HG03469 (cell line): ENCODE measurements at regions not wholly inside any gene's neighbourhood (a gene's known extent, or its start where the extent isn't known, plus 50 kb on each side); places are given as distances from the start of the nearest gene placed in this dataset.
"Not testable (repeated sequence)": the region's sequence is repeated elsewhere in the genome, so short reads cannot be mapped to it uniquely, and the experiment has no call there.

Source experiments
- ATAC-seq: cut with Tn5 transposase; IDR thresholded peaks from one replicate; pipeline ENCODE4 v1.9.1; 2021; ENCODE audit warnings: mild to moderate bottlenecking, moderate library complexity, moderate number of reproducible peaks; ENCODE audit not compliant: unreplicated experiment

DNA sequence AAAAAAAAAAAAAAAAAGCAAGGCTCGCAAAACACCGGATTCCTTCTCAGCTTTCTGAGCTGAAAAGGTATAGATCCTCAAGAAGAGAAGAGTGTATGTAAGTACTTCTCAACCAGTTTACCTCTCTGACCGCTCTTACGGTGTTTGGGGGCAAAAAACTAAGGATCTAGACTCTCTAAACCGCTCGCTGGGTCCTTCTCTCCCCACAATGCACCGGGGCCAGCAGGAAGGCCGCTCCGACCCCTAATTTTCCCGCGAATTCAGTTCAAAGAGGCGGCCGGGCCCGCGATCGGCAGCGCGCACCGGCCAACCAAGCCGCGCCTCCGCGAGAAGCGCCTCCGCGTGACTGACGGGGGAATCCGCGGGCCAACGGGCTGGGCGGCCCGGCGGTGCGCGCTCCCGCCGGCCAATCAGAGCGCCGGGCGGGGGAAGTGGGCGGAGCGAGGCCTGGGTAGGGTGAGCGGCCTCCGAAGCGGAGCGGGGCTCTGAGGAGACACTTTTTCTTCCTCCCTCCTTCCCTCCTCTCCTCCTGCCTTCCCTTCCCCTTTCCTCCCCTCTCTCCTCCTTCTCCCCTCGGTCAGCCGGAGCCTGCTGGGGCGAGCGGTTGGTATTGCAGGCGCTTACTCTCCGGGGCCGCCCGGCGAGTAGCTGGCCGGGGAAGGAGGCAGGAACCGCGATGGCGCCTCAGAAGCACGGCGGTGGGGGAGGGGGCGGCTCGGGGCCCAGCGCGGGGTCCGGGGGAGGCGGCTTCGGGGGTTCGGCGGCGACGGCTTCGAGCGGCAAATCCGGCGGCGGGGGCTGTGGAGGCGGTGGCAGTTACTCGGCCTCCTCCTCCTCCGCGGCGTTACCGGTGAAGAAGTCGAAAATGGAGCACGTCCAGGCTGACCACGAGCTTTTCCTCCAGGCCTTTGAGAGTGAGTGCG is 93.0 kb downstream of the CRLF3 start:
- not testable (repeated sequence) for ATAC-seq

DNA sequence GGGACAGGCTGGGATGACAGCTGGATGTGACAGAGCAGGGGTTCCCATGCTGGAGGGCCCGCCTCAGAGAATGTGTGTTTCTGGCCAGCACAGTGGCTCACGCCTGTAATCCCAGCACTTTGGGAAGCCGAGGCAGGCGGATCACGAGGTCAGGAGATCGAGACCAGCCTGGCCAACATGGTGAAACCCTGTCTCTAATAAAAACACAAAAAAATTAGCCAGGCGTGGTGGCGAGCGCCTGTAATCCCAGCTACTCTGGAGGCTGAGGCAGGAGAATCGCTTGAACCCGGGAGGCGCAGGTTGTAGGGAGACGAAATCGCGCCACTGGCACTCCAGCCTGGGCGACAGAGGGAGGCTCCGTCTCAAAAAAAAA is 93.7 kb downstream of the CRLF3 start:
- not testable (repeated sequence) for ATAC-seq

DNA sequence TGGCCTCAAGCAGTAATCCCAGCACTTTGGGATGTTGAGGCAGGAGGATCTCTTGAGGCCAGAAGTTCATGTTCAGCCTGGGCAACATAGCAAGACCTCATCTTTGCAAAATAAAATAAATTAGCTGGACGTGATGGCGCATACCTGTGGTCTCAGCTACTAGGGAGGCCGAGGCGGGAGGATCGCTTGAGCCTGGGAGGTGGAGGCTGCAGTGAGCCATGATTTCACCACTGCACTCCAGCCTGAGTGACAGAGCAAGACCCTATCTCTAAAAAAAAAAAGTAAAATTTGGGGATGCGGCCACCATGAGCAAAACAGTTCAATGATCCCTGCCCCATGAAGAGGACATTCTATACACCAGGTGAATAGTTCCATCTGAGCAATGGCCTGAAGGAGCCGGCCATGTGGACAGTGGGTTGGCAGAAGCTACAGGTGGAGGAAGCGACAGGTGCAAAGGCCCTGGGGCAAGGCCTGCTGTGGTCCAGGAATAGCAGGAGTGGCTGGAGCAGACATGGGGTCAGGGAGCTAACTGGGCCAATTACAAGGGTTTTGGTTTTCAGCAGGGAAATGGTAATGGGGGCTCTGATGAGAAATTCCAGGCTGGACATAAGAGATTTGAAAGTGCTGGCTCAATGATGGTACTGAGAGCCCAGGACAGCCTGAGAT is 94.2 kb downstream of the CRLF3 start:
- not testable (repeated sequence) for ATAC-seq

DNA sequence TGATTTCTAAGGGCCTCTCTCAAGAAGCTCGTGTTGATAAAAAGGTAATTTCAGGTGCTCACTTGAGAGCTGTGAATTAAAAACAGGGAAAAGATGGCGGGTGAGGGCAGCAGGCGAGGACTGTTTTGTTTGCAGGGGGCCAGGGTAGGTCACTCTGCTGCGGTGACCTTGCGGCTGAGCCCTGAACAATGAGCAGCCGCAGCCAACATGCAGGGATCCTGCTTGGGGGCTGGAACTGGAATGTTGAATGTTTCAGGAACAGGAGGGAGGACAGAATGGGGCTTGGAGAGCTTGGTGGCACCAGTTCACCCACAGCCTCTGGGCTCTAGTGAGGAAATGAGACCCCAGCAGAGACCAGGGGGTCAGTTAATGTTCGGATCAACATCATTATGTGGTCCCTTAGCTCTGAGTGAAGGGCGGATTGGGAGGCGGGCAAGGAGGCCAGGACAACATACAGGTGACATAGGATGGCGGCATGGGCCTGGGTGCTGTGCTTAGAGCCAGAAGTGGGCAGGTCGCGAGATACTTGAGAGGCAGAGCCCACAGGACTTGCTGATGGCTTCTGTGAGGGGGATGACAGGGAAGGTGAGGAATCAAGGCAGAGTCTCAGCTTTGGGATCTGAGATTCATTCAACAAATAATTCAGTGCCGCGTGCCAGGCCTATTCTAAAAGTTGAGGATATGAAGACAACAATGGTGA is 94.9 kb downstream of the CRLF3 start:
- ATAC-seq: not testable (repeated sequence)

DNA sequence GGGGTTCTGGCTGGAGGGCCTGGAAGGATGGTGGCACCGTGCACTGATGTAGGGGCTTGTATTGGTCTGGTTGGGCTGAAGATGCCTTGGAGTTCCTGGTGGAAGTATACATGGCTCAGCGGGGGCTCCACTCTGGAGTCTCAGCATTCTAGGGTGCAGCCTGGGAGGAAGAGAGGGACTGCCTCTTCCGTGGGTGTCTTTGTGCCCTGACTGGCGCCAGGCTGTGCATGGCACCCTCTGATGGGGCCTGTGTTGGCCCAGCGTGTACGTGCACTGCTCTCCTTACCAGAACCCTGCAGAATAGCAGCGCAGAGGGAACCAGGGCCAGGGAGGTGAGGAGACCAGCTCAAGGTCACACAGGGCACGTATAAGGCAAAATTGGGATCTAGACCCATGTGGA is 97.0 kb downstream of the CRLF3 start:
- ATAC-seq: not testable (repeated sequence)

DNA sequence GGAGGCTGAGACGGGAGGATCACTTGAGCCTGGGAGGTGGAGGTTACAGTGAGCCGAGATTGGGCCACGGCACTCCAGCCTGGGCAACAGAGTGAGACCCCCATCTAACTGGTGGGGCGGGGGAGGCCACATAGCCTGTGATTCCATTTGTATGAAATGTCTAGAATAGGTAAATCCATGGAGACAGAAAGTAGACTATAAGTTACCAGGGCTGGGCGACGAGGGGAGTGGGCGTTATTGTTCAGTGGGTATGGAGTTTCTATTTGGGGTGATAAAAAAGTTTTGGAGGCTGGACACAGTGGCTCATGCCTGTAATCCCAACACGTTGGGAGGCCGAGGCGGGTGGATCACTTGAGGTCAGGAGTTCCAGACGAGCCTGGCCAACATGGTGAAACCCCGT is 97.8 kb downstream of the CRLF3 start:
- not testable (repeated sequence) for ATAC-seq

DNA sequence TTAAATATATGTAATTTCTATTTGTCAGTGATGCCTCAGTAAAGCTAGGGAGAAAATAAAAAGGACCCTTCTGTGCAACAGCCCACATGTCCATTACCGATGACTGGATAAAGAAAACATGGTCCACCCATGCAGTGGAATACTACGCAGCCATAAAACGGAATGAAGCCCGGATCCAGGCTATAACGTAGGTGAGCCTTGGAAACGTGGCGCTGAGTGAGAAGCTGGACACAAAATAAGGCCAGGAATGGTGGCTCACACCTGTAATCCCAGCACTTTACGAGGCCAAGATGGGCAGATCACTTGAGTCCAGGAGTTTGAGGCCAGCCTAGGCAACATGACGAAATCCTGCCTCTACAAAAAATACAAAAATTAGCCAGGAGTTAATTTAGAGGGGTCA is 98.2 kb downstream of the CRLF3 start:
- ATAC-seq: not testable (repeated sequence)

DNA sequence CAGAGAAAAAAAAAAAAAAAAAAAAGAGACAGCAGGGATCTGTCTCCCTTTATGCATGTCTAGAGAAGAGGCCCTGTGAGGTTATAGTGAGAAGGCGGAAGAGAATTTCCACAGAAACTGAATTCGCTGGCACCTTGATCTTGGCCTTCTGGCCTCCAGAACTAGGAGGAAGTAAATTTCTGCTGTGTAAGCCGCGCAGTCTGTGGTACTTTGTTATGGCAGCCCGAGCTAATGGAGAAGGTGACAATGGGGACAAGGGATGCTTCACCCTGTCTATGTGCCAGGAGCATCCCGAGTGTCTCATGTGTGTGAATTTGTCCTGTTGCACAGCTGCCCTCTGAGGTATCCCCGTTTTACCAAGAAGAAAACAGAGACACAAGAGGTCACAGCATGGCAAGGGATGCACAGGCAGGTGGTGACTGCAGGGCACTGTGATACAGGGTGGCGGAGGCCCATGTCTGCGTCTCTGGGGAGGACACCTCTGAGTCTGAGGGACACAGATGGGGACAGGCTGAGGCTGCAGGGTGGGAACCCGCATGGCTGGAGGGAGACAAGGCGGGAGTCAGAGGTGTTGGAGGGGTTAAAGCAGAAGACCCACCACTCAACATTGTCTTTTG is 100.3 kb downstream of the CRLF3 start:
- not testable (repeated sequence) for ATAC-seq

DNA sequence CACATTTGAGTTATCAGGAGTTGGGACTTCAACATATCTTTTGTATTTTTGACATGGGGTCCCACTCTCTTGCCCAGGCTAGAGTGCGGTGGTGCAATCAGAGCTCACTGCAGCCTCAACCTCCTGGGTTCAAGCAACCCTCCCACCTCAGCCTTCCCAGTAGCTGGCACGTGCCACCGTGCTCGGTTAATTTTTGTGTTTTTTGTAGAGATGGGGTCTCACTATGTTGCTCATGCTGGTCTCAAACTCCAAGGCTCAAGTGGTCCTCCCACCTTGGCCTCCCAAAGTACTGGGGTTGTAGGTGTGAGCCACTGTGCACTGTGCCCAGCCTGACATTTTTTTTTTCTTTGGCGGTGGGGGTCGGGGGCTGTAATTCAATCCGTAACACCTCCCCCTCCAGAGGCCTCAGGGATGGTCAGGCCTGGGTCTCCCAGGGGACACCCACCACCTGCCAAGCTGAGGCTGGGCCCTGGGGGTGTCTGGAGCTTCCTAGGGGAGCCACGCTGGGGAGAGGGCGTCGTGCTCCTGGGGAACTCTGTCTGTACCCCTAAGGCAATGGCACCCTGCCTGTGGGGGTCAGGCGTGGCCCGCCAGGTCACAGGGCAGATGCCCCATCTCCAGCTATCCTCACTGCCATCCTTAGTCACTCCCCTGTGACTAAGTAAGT is 102.2 kb downstream of the CRLF3 start:
- not testable (repeated sequence) for ATAC-seq

DNA sequence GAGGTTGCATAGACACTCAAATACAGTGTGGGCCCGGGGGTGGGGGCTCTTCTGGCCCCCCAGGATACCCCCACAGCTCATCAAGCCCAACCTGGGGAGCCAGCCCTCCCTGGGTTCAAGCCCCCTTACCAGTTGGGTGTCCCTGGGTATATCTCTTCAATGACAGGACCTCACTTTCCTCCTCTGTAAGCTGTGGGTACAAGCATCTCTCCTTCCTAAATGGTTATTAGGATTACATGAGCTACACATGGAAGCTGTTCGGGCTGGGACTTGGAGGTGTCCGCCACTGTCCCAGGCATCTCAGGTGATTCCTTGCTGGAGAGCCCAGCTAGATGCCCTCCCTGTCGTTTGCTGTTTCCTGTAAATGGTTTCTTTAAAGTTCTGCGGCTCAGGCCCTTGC is 103.5 kb downstream of the CRLF3 start:
- not testable (repeated sequence) for ATAC-seq

DNA sequence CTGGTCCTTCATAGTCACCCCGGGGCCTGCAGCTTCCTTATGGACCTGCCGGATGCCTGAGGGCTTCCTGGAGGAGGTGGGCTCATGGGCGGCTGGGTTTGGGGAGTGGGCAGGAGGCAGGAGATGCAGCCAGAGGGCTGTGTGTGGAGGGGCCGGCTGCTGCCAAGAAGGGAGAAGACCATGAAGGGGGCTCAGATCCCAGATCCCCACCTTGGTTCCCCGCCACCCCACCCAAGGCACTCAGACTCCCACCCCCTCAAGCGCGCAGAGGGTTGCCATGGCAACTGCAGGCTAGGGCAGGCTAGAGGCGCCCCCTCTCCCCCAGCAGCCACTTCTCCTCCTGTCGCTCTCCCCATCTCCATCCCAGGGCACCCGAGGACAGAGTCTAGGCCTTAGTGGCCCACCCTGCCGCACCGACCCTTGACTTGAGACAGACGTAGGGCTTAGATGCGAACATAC is 104.5 kb downstream of the CRLF3 start:
- ATAC-seq: no peak

DNA sequence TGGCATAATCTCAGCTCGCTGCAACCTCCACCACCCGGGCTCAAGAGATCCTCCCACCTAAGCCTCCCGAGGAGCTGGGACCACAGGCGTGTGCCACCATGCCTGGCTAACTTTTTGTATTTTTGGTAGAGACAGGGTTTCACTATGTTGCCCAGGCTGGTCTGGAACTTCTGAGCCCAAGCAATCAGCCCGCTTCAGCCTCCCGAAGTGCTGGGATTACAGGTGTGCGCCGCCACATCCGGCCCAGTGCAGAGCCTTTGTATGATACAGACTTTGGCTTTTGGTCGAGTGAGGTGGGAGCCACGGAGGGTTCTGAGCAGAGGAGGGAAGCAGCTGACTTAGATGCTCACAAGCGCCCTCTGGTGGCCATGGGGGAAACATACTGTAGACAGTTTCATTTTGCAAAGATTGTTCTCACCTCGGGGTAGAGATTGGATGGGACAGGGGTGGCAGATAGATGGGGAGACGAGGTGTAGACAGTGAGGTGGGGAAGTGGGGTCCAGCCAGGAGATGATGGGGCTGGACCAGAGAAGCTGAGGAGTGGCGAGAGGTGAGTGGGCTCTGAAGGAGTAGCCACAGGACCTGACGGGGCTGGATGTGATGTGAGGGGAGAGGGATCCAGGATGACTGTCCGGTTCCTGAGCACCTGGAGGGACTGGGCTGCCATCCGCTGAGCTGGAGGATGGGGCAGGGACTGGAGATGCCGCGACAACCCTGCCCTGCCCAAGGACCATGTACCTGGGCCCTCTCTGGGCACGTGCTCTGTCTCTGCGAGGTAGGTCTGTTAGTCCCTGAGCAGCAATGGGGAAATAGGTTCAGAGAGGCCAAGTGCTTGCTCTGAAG is 105.1 kb downstream of the CRLF3 start:
- ATAC-seq: not testable (repeated sequence)

DNA sequence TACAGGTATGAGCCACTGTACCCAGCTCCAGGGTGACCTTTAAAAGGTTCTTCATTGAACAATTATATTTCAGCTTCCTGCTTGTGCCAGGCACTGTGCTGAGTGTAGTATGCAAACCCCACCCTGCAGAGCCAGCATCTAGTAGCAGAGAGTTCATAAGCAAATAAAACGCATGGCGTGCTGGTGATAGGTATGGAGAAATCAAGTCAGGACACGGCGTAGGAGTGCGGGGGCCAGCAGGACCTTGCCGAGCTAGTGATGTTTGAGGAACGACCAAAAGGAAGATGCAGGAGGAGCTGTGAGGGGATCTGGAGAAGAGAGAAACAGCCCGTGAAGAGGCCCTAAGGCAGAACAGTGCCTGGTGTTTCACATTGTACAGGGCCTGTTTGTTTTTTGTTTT is 105.8 kb downstream of the CRLF3 start:
- not testable (repeated sequence) for ATAC-seq

DNA sequence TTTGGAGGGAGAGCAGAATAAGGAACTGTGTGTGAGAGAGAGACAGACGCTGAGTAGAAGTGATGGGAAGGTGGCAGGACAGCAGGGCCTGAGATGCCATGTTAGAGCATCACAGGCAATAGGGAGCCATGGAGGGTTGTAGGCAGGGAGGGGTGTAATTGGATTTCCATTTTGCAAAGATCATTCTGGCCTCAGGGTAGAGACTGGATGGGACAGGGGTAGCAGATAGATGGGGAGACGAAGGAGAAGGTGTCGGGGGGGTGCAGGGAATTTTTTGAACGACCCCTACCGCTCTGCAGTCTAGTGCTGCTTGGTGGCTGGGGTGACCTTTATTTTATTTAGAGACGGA is 106.4 kb downstream of the CRLF3 start:
- ATAC-seq: not testable (repeated sequence)

DNA sequence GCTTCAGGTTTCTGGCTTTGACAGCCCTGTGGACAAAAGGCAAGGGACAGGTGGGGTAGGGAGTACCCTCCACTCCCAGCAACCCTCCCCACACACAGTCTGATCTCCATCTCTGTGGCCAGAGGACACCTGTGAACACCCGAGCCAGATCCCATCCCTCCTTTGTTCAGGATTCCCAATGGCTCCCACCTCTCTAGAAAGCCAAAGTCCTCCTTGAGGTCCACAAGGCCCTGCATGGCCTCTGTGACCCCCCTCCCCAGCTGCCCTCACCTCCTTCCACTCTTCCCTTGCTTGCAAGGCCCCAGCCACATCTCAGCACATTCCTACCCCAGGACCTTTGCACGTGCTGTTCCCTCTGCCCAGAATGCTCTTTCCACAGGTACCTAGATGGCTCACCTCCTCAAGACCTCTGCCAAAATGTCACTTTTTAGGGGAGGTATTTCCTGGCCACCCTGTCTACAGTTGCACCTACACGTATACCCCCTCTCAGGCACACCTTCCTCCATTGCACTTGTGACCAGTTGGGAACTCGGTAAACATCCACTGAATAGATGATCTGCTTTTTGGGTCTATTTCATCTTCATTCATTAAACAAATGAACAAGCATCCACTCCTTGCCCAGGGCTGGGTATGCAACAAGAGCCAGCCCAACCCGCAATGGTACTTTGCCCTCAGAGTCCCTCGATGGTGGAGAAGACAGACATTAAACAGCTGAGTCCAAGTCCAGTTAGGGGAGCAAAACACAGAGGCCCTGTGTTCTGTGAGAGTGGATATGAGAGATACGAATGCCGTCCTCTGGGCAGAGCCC is 107.0 kb downstream of the CRLF3 start:
- no peak for ATAC-seq

DNA sequence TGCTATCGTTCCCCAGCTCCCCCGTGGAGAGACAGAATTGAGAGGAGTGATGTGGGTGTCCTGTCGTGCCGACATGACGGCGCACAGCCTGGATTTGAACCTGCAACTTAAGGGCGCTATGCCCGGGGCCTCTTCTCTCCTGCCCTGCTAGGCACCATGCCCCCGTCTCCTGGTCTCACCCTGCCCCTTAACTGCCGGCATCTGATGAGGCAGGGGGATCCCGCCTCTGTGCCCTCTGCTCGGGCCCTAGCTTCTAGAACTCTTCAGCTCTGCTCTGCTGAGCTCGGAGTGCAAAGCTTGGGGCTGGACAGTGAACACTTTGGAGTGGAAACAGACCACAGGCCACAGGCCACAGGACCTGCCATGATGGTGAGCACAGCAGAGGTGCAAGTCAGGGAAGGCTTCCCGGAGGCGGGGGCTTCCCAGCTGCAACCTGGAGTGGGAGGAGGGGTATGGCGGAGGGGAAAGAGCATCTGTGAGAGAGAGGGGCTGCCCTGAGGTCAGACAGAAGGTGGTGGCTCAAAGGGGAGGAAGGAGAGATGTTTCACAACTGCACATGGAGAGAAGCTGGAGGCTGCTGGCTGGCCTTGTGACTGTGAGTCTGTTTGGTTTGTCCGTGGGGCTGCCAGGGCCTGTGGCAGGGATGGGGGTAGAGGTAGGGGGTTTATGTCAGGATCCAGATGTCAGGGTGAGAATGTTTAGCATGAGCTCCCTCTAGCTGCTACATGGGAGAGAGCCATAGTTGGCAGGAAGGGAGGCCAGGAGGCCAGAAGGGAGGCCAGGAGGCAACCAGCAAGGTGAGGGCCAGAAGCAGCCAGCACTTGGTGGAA is 107.8 kb downstream of the CRLF3 start:
- no peak for ATAC-seq

DNA sequence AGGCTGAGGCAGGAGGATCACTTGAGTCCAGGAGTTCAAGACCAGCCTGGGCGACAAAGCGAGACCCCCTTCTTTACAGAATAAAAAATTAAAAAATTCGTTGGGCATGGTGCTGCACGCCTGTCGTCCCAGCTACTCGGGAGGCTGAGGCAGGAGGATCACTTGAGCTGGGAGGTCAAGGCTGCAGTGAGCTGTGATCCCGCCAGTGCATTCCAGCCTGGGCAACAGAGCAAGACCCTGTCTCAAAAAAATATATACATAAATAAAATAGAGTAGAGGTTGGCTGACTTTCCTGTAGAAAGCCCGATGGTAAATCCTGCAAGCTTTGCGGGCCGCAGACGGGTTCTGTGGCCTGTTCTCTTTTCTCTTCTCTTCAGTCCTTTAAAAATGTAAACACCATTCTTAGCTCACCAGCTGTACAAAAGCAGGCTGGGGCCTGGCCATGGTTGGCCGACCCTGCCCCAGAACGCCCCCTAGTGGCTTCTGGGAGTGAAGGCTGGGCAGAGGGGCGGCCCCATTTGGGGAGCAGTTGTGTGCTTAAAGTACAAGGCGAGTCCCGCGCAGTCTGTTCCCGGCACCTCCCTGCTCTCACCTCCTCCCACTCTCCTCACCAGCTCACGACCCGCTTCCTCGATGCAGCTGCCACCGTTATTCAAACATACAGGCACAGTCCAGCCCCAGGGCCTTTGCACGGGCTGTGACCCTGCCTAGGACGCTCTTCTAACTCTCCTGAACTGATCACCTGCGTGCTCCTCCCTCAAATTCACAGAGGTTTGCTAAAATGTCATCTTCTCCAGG is 109.5 kb downstream of the CRLF3 start:
- not testable (repeated sequence) for ATAC-seq
